ENCODE measurements at regions not wholly inside any gene's neighbourhood (a gene's known extent, or its start where the extent isn't known, plus 50 kb on each side); places are given as distances from the start of the nearest gene placed in this dataset.

DNA sequence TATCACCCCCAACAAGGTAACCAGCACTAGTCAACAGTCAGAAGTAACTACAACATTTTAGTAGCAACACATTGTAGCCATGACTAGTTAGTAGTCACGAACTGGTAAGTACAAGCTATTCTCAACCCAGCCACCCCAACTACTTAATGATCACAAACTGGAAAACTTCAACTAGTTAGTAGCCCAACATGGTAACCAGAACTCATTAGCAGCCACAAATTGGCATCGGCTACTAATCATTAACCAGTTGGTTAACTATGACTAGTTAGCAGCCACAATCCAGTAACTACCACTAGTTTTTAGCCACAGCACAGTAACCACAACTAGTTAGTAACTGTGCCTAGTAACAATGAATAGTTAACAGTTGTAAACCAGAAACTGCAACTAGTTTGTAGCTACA, 385.1 kb upstream of the CXorf51B start:
- H3F3A ChIP-seq (ENCODE audit: insufficient read depth, low read length, poor library complexity, severe bottlenecking), result no peaks in the 10 kb centered on the region
- no peaks in the 10 kb centered on the region for H3K36me3 ChIP-seq (ENCODE audit: insufficient read depth, low read length)
- TF ChIP-seq RAD21 (conservative IDR thresholded peaks at IDR 0.05) (no peak), SMC3 (conservative IDR thresholded peaks at IDR 0.05; ENCODE audit: poor library complexity) (no peak), EP300 (conservative IDR thresholded peaks at IDR 0.05; ENCODE audit: poor library complexity, severe bottlenecking) (no peak), EZH2 (IDR thresholded peaks at IDR 0.05; ENCODE audit: borderline replicate concordance, insufficient read depth, low read length, poor library complexity, severe bottlenecking) (no peak), TAF1 (IDR thresholded peaks at IDR 0.05; ENCODE audit: low read depth) (no peak), MXI1 (conservative IDR thresholded peaks at IDR 0.05; ENCODE audit: poor library complexity, severe bottlenecking) (no peak), POLR2AphosphoS5 (IDR thresholded peaks at IDR 0.05) (no peak)
- TF ChIP-seq, protein P1, sequence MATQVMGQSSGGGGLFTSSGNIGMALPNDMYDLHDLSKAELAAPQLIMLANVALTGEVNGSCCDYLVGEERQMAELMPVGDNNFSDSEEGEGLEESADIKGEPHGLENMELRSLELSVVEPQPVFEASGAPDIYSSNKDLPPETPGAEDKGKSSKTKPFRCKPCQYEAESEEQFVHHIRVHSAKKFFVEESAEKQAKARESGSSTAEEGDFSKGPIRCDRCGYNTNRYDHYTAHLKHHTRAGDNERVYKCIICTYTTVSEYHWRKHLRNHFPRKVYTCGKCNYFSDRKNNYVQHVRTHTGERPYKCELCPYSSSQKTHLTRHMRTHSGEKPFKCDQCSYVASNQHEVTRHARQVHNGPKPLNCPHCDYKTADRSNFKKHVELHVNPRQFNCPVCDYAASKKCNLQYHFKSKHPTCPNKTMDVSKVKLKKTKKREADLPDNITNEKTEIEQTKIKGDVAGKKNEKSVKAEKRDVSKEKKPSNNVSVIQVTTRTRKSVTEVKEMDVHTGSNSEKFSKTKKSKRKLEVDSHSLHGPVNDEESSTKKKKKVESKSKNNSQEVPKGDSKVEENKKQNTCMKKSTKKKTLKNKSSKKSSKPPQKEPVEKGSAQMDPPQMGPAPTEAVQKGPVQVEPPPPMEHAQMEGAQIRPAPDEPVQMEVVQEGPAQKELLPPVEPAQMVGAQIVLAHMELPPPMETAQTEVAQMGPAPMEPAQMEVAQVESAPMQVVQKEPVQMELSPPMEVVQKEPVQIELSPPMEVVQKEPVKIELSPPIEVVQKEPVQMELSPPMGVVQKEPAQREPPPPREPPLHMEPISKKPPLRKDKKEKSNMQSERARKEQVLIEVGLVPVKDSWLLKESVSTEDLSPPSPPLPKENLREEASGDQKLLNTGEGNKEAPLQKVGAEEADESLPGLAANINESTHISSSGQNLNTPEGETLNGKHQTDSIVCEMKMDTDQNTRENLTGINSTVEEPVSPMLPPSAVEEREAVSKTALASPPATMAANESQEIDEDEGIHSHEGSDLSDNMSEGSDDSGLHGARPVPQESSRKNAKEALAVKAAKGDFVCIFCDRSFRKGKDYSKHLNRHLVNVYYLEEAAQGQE (IDR thresholded peaks at IDR 0.05; ENCODE audit: borderline replicate concordance), result no peak
- TF ChIP-seq, protein P2, sequence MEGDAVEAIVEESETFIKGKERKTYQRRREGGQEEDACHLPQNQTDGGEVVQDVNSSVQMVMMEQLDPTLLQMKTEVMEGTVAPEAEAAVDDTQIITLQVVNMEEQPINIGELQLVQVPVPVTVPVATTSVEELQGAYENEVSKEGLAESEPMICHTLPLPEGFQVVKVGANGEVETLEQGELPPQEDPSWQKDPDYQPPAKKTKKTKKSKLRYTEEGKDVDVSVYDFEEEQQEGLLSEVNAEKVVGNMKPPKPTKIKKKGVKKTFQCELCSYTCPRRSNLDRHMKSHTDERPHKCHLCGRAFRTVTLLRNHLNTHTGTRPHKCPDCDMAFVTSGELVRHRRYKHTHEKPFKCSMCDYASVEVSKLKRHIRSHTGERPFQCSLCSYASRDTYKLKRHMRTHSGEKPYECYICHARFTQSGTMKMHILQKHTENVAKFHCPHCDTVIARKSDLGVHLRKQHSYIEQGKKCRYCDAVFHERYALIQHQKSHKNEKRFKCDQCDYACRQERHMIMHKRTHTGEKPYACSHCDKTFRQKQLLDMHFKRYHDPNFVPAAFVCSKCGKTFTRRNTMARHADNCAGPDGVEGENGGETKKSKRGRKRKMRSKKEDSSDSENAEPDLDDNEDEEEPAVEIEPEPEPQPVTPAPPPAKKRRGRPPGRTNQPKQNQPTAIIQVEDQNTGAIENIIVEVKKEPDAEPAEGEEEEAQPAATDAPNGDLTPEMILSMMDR (IDR thresholded peaks at IDR 0.05; ENCODE audit: poor library complexity, severe bottlenecking), result no peak
- H3K4me2 ChIP-seq (ENCODE audit: low read length), result no peak overlapping the region
- no peak overlapping the region for H3K27ac ChIP-seq (ENCODE audit: low read length)
- H3K27me3 ChIP-seq (ENCODE audit: insufficient read depth, low read depth, low read length), result no peaks in the 10 kb centered on the region
- H3K79me2 ChIP-seq (replicated peaks; ENCODE audit: insufficient read depth, low read length), result no peaks in the 10 kb centered on the region
- H3K9me3 ChIP-seq (ENCODE audit: low read length), result no peaks in the 10 kb centered on the region
- no peaks in the 10 kb centered on the region for H4K20me1 ChIP-seq (ENCODE audit: insufficient read depth)
- H3K4me3 ChIP-seq (ENCODE audit: low read length), result no peak overlapping the region
- H3K9ac ChIP-seq (ENCODE audit: low read length), result no peak overlapping the region
- no peaks in the 10 kb centered on the region for H3K9me2 ChIP-seq (ENCODE audit: insufficient read depth, low read length)
- no peak overlapping the region for H2AFZ ChIP-seq (ENCODE audit: low read depth, low read length)

DNA sequence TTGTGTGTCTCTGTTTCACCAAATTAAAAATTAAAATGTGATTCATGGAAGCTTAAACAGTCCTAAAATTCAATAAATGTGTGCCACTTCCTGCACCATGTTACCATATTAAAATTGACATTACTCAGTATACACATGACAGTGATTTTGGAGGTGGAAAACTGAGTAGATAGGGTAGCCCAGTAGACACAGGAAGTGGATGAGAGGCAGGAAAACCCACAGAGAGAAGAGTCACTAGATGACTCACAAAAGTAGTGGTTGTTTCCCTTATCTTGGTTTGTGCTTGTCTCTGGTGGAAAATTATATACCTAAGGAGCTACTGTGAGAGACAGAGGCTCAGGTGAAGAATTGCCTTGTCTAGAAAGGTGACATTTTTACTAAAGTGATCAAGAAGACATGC, 375.8 kb upstream of the CXorf51B start:
- H4K20me1 ChIP-seq (ENCODE audit: insufficient read depth), result no peaks in the 10 kb centered on the region
- no peaks in the 10 kb centered on the region for H3K27me3 ChIP-seq (ENCODE audit: insufficient read depth, low read depth, low read length)
- TF ChIP-seq, protein P2 (IDR thresholded peaks at IDR 0.05; ENCODE audit: poor library complexity, severe bottlenecking), result no peak
- TF ChIP-seq POLR2AphosphoS5 (IDR thresholded peaks at IDR 0.05) (no peak), RAD21 (conservative IDR thresholded peaks at IDR 0.05) (no peak), TAF1 (IDR thresholded peaks at IDR 0.05; ENCODE audit: low read depth) (no peak), MXI1 (conservative IDR thresholded peaks at IDR 0.05; ENCODE audit: poor library complexity, severe bottlenecking) (no peak)
- no peaks in the 10 kb centered on the region for H3K79me2 ChIP-seq (replicated peaks; ENCODE audit: insufficient read depth, low read length)
- H3K27ac ChIP-seq (ENCODE audit: low read length), result no peak overlapping the region
- no peak overlapping the region for H2AFZ ChIP-seq (ENCODE audit: low read depth, low read length)
- H3K4me3 ChIP-seq (ENCODE audit: low read length), result no peak overlapping the region
- no peak overlapping the region for H3K9ac ChIP-seq (ENCODE audit: low read length)
- no peaks in the 10 kb centered on the region for H3F3A ChIP-seq (ENCODE audit: insufficient read depth, low read length, poor library complexity, severe bottlenecking)
- no peaks in the 10 kb centered on the region for H3K9me2 ChIP-seq (ENCODE audit: insufficient read depth, low read length)
- H3K4me2 ChIP-seq (ENCODE audit: low read length), result no peak overlapping the region
- no peaks in the 10 kb centered on the region for H3K9me3 ChIP-seq (ENCODE audit: low read length)
- no peaks in the 10 kb centered on the region for H3K36me3 ChIP-seq (ENCODE audit: insufficient read depth, low read length)

Measured in neural cell (in vitro differentiated cells).